ENCODE measurements at regions not wholly inside any gene's neighbourhood (a gene's known extent, or its start where the extent isn't known, plus 50 kb on each side); places are given as distances from the start of the nearest gene placed in this dataset.
"Not testable (repeated sequence)": the region's sequence is repeated elsewhere in the genome, so short reads cannot be mapped to it uniquely, and the experiment has no call there.

DNA sequence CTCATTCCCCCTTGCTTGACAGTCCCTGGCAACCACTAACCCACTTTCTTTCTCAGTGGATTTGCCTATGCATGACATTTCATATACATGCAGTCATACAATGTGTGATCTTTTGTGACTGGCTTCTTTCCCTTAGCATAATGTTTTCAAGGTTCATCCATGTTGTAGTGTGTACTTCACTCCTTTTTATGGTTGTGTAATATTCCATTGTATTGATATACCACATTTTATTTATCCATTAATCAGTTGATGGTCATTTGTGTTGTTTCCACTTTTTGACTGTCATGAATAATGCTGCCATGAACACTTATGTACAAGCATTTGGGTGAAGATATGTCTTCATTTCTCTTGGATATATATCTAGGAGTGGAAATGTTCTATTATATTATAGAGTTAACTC is 127.7 kb upstream of the GRIK3 start:
- no peak for DNase-seq

DNA sequence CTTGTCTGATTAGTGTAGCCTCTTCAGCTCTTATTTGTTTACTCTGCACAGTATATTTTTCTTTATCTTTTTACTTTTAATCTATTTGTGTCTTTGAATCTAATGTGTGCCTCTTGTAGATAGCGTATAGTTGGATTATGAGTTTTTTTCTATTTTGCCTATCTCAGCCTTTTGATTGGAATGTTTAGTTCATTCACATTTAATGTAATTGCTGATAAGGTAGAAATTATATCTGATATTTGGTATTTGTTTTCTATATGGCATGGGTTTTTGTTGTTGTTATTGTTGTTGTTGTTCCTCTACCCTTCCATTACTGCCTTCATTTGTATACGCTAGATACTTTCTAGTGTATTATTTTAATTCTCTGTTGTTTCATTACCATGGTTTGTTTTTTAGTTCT is 131.7 kb upstream of the GRIK3 start:
- DNase-seq = no peak

DNA sequence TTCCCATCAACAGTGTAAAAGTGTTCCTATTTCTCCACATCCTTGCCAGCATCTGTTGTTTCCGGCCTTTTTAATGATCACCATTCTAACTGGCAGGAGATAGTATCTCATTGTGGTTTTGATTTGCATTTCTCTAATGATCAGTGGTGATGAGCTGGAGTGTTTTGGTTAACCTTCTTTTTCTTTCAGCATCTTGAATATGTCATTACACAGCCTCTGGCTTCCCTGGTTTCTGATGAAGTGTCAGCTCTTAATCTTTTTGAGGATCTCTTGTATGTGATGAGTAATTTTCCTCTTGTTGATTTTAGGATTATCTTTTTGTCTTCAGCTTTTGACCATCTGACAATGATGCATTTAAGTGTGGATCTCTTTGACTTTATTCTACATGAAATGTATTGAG is 133.2 kb upstream of the GRIK3 start:
- no peak for DNase-seq

DNA sequence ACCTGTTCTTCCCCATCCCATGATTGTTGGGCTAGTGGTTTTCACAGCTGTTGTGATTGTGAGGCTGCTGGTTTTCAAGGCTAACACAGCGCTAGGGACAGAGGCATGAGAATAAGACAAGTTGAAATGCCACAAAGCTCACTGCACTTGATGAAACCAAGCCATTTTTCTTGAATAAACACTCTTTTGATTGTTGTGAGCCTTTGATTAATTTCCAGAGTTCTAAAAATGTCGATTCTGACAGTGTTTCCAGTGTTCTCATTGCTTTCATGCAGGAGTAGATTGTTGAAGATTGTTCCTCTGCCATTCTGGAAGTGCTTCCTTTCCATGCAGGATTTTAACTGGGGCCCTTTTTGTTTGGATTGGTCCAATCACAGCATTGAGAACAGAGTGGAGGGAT is 134.9 kb upstream of the GRIK3 start:
- DNase-seq = no peak

DNA sequence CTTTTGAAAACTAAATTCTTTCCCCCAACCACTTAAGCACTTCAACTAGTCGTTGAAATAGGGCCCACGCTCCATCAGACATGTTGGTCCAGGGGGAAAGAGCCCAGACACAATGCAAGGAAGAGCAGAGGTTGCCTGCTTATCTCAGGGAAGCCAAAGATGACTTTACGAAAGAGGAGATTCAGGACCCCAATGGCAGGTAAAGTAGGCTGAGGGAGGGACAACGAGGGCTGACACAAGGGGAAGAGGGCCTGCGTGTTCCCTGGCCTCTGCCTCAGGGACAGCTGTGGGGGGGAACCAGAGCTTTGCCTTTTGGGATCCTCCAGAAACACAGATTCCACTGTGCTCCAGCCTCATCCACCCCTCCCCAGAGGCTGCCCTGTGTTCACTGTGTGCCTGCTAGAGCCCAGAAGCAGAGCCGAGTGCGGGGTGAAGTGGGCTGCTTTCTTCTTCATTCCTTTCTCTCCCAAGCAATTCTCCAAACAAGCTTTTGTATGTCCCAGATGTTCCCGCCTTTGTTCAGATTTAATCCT is 135.5 kb upstream of the GRIK3 start:
- no peak for DNase-seq

DNA sequence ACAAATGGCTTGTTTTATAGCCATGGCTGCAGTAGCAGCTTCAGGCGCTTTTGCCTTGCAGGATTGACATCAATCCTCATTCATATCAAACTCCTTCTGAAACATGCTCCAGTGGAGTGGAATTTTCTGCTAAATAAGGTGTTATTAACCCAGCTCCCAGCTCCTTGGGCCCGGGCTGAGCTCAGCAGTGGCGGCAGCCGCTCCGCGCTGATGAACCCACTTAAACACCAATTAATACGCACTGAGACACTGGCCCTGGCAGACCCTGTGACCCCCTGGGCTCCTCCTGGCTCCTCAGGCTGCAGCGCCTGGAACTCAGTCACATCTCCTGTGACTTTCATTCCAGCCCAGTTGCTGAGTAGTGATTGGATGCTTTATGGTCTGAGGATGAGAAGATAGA is 137.4 kb upstream of the GRIK3 start:
- no peak for DNase-seq

GRCh38 chr1:37174341-37174740 is 140.0 kb upstream of the GRIK3 start:
- DNase-seq = no peak

DNA sequence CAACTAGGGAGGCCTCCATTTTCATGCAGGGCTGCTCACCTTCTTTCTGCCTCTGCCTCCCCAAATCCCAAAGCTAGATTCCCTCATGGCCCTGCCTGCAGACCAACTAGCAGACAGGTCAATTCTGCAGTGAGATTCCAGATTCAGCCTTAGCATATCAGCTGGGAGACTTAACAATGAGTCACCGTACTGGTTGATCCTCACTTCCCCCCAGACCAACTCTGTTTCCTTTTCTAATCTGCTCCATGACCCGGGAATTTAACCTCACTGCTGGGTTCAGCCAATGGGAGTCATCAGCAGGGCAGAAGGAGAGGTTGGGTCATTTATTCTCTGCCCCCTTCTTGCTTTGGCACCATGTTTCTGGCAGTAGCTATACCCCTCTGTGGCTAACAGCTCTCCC is 140.6 kb upstream of the GRIK3 start:
- DNase-seq = no peak

DNA sequence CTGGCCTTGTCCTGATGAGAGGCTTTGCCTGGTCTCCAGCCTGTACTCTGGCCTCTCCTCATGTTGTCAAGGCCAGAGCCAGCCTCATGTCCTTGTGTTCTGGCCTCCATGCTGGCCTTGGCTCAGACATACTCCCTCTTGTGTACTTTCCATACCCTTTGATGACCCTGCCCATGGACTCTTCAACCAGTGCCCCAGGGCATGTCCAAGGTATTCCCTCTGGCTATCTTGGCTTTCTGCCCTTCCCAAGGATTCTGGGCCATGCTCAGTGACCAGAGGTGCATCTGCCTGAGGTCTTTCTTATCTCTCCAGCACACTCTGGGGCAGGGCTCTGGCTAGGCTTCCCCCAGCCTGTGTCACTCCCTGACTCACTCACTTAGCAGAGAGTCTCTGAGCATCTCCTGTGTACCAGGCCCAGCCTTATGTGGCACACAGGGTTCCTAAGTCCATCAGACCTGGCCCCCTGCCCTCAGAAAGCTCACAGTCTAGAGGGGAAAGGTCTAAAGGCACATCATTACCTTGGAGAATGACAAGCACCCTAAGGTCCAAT is 141.4 kb upstream of the GRIK3 start:
- no peak for DNase-seq

GRCh38 chr1:37176269-37176668 is 142.0 kb upstream of the GRIK3 start:
- no peak for DNase-seq

- DNase-seq = peak; percentile 80
These were observed 143.0 kb upstream of the GRIK3 start for GRCh38 chr1:37177230-37177864.

GRCh38 chr1:37181425-37181824 is 147.1 kb upstream of the GRIK3 start:
- peak; percentile 84 for DNase-seq

- no peak for DNase-seq
These were observed 150.5 kb upstream of the GRIK3 start for GRCh38 chr1:37184789-37185188.

- DNase-seq = no peak
These were observed 152.0 kb upstream of the GRIK3 start for GRCh38 chr1:37186246-37186756.

DNA sequence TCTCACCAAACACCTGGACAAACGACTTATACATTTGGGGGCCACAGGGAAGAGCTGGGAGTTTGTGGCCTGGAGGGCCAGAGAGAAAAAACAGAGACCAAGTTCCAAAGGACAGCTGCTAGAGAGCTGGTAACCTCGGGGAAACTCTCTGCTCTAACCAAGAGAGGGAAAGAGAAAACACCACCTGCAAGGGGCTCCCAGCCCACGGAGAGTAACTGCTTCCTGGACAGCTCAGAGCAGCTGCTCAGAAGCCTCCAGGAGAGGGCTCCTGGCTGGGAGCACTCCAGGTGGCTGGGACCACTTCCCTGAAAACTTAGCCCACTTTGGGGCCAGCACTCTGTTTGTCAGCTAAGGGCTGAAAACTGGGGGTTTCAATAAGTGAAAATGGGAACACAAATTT is 154.8 kb upstream of the GRIK3 start:
- no peak for DNase-seq

- no peak for DNase-seq
These were observed 163.1 kb upstream of the GRIK3 start for GRCh38 chr1:37197411-37197810.

GRCh38 chr1:37214305-37214704 is 180.0 kb upstream of the GRIK3 start:
- DNase-seq = not testable (repeated sequence)

GRCh38 chr1:37233606-37234005 is 199.3 kb upstream of the GRIK3 start:
- no peak for DNase-seq

GRCh38 chr1:37234941-37235418 is 200.7 kb upstream of the GRIK3 start:
- peak; percentile 49 for DNase-seq

- DNase-seq = no peak
These were observed 203.6 kb upstream of the GRIK3 start for GRCh38 chr1:37237948-37238347.

DNA sequence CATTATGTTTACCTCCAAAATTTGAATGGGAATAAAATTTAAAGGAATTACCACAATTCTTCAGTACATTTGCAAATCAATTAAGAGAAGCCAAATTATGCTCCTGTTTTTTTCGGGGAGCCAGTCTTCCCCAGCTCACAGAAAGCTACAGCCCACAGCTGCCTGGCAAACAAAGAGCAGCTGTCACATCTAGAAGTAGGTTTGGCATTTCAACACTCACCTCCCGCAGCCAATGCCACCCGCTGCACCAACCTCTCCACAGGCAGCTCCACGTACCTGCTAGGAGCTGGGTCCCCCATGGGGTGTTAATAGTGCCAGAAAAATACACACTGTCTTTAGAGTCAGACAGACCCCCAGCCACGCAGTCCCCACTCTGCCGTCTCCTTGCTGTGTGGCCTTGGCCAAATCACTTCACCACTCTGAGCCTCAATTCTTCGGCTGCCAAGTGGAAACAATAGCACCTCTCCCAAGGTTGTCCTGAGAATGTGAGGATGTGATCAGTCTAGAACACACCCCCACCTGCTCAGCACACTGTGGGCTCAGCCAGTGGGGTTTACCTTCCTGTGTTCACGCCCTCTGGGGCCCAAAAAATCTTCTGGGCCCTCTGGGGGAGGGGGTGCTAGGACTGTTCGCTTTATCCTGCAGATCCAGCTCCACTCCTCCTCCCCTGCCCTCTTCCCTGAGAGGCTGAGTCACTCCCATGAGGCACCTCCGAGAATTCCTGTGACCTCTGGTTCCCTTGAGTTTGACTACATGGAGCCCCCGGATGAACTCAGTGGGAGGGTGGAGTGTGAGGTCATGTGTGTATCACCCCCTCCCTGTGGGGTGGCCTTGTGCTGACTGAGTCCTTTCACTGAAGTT is 204.3 kb upstream of the GRIK3 start:
- DNase-seq = no peak

- DNase-seq = no peak
These were observed 205.0 kb upstream of the GRIK3 start for GRCh38 chr1:37239225-37239740.

DNA sequence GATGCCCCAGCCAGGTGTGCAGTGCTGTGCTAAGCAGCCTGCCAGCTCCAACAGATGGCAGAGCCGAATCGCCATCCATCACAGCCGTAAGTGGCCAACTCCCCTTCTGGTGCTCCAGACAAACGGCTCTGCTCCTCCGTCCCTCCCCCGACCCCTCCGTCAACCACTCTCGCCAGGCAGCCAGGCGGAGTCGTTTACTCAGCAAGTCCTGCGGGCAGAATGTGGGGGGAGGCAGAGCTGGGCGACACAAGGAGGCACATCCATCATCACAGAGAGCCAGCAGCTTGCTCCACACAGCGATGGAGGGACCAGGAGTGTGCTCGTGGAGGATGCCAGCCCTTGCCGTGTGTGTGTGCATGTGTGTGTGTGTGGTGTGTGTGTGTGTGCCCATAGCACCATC is 206.6 kb upstream of the GRIK3 start:
- DNase-seq = peak; percentile 75
